ENCODE measurements at regions not wholly inside any gene's neighbourhood (a gene's known extent, or its start where the extent isn't known, plus 50 kb on each side); places are given as distances from the start of the nearest gene placed in this dataset.

- Mint-ChIP-seq H3K4me1 (no peaks in the 10 kb centered on the region), H3K9me3 (peaks cover 3 to 18% (median 15%) of the 10 kb centered on the region in 8 donors), H3K36me3 (no peaks in the 10 kb centered on the region), H3K4me3 (no peak overlapping the region), H3K27ac (no peak overlapping the region), H3K27me3 (no peaks in the 10 kb centered on the region)
- Histone ChIP-seq H3K4me1 (ENCODE audit: insufficient read depth, low read length) (no peaks in the 10 kb centered on the region), H3K27ac (ENCODE audit: low read depth, low read length) (no peak overlapping the region), H3K36me3 (ENCODE audit: insufficient read depth, low read length) (no peaks in the 10 kb centered on the region), H3K27me3 (ENCODE audit: insufficient read depth, low read length) (no peaks in the 10 kb centered on the region), H3K4me3 (ENCODE audit: low read length in 2 of 2) (no peak overlapping the region), H3K9me3 (ENCODE audit: control insufficient read depth in 1 of 2, low read length in 2 of 2) (no peaks in the 10 kb centered on the region)
- ChIA-PET CTCF (ENCODE audit: partially characterized antibody) (no interaction called here), POLR2A (ENCODE audit: partially characterized antibody) (no interaction called here)
- DNase-seq: no peak
- intact Hi-C loops (cut with micrococcal nuclease): no loop called here
Observed at GRCh38 chr7:52294942-52295341, 740.5 kb upstream of the POM121L12 start.

GRCh38 chr7:52289247-52289646, 746.2 kb upstream of the POM121L12 start:
- no peak overlapping the region for H3K27ac ChIP-seq (ENCODE audit: low read depth, low read length)
- Mint-ChIP-seq H3K4me1 (no peaks in the 10 kb centered on the region), H3K9me3 (peaks cover 2 to 14% (median 6%) of the 10 kb centered on the region in 8 donors), H3K4me3 (no peak overlapping the region), H3K27me3 (no peaks in the 10 kb centered on the region), H3K36me3 (no peaks in the 10 kb centered on the region), H3K27ac (no peak overlapping the region)
- POLR2A ChIA-PET (ENCODE audit: partially characterized antibody): no interaction called here
- H3K4me3 ChIP-seq (ENCODE audit: low read length in 2 of 2): no peak overlapping the region
- no peaks in the 10 kb centered on the region for H3K36me3 ChIP-seq (ENCODE audit: insufficient read depth, low read length)
- no peak for DNase-seq
- intact Hi-C loops (cut with micrococcal nuclease): no loop called here
- CTCF ChIA-PET (ENCODE audit: partially characterized antibody): no interaction called here
- no peaks in the 10 kb centered on the region for H3K9me3 ChIP-seq (ENCODE audit: control insufficient read depth in 1 of 2, low read length in 2 of 2)
- H3K4me1 ChIP-seq (ENCODE audit: insufficient read depth, low read length): no peaks in the 10 kb centered on the region
- no peaks in the 10 kb centered on the region for H3K27me3 ChIP-seq (ENCODE audit: insufficient read depth, low read length)

DNA sequence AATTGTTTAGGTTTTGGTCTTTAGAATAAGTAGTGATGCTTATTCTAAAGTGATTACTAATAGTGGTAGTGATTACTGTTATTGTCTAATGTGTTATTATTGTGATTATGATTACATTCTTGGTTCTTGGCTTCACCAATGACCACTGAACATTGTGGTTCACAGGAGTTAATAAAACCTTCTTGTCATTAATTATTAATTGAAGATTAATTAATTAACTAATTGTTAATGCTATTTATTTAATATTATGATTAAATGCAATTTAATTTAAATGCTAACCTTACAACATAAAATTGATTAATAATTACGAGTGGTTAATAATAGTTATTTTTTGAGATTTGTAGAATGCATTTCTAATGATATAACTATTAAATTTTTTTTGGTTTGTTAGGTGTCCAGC, 747.7 kb upstream of the POM121L12 start:
- Mint-ChIP-seq H3K27me3 (no peaks in the 10 kb centered on the region), H3K4me1 (no peaks in the 10 kb centered on the region), H3K27ac (no peak overlapping the region), H3K9me3 (peaks cover 0 to 11% (median 7%) of the 10 kb centered on the region in 8 donors), H3K4me3 (no peak overlapping the region), H3K36me3 (no peaks in the 10 kb centered on the region)
- CTCF ChIA-PET (ENCODE audit: partially characterized antibody): no interaction called here
- H3K9me3 ChIP-seq (ENCODE audit: control insufficient read depth in 1 of 2, low read length in 2 of 2): no peaks in the 10 kb centered on the region
- H3K27ac ChIP-seq (ENCODE audit: low read depth, low read length): no peak overlapping the region
- POLR2A ChIA-PET (ENCODE audit: partially characterized antibody): no interaction called here
- intact Hi-C loops (cut with micrococcal nuclease): no loop called here
- H3K27me3 ChIP-seq (ENCODE audit: insufficient read depth, low read length): no peaks in the 10 kb centered on the region
- no peaks in the 10 kb centered on the region for H3K36me3 ChIP-seq (ENCODE audit: insufficient read depth, low read length)
- H3K4me1 ChIP-seq (ENCODE audit: insufficient read depth, low read length): no peaks in the 10 kb centered on the region
- no peak for DNase-seq
- no peak overlapping the region for H3K4me3 ChIP-seq (ENCODE audit: low read length in 2 of 2)

DNA sequence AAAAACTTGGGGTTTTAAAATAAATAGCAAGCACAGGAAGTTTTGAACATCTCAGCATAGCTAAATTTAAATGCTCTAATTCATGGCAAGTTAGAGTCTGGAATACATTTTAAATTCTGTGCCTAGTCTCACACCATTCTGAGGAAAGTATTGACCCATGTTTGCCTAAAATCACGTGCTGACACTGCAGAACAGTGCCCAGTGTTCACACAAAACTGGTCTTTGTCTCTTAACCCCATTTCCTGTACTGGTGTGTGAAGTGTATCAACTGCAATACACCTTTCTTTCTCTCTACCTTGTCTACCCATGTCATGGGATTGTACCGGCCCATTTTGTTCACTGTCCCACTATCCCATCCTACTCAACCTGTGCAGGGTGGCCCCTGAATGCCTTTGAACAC, 749.7 kb upstream of the POM121L12 start:
- Mint-ChIP-seq H3K36me3 (no peaks in the 10 kb centered on the region), H3K27me3 (no peaks in the 10 kb centered on the region)
- intact Hi-C loops (cut with micrococcal nuclease): no loop called here

GRCh38 chr7:52283335-52283734, 752.1 kb upstream of the POM121L12 start:
- Histone ChIP-seq H3K4me3 (ENCODE audit: low read length in 2 of 2) (no peak overlapping the region), H3K36me3 (ENCODE audit: insufficient read depth, low read length) (no peaks in the 10 kb centered on the region), H3K9me3 (ENCODE audit: control insufficient read depth in 1 of 2, low read length in 2 of 2) (no peaks in the 10 kb centered on the region), H3K27ac (ENCODE audit: low read depth, low read length) (no peak overlapping the region), H3K27me3 (ENCODE audit: insufficient read depth, low read length) (no peaks in the 10 kb centered on the region), H3K4me1 (ENCODE audit: insufficient read depth, low read length) (no peaks in the 10 kb centered on the region)
- ChIA-PET POLR2A (ENCODE audit: partially characterized antibody) (no interaction called here), CTCF (ENCODE audit: partially characterized antibody) (no interaction called here)
- Mint-ChIP-seq H3K27me3 (no peaks in the 10 kb centered on the region), H3K27ac (no peak overlapping the region), H3K9me3 (peaks cover 0 to 21% (median 9%) of the 10 kb centered on the region in 8 donors), H3K4me3 (no peak overlapping the region), H3K36me3 (no peaks in the 10 kb centered on the region), H3K4me1 (no peaks in the 10 kb centered on the region)
- DNase-seq: no peak
- intact Hi-C loops (cut with micrococcal nuclease): no loop called here

More for the DNA sequence above, 749.7 kb upstream of the POM121L12 start:
- POLR2A ChIA-PET (ENCODE audit: partially characterized antibody): no interaction called here
- no peaks in the 10 kb centered on the region for H3K4me1 ChIP-seq (ENCODE audit: insufficient read depth, low read length)
- no peaks in the 10 kb centered on the region for H3K36me3 ChIP-seq (ENCODE audit: insufficient read depth, low read length)
- H3K4me3 ChIP-seq (ENCODE audit: low read length in 2 of 2): no peak overlapping the region
- H3K27ac Mint-ChIP-seq: no peak overlapping the region
- no peak for DNase-seq
- CTCF ChIA-PET (ENCODE audit: partially characterized antibody): no interaction called here
- no peak overlapping the region for H3K27ac ChIP-seq (ENCODE audit: low read depth, low read length)
- H3K4me3 Mint-ChIP-seq: no peak overlapping the region
- H3K9me3 ChIP-seq (ENCODE audit: control insufficient read depth in 1 of 2, low read length in 2 of 2): no peaks in the 10 kb centered on the region
- no peaks in the 10 kb centered on the region for H3K4me1 Mint-ChIP-seq
- no peaks in the 10 kb centered on the region for H3K27me3 ChIP-seq (ENCODE audit: insufficient read depth, low read length)
- peaks cover 0 to 14% (median 7%) of the 10 kb centered on the region in 8 donors for H3K9me3 Mint-ChIP-seq

DNA sequence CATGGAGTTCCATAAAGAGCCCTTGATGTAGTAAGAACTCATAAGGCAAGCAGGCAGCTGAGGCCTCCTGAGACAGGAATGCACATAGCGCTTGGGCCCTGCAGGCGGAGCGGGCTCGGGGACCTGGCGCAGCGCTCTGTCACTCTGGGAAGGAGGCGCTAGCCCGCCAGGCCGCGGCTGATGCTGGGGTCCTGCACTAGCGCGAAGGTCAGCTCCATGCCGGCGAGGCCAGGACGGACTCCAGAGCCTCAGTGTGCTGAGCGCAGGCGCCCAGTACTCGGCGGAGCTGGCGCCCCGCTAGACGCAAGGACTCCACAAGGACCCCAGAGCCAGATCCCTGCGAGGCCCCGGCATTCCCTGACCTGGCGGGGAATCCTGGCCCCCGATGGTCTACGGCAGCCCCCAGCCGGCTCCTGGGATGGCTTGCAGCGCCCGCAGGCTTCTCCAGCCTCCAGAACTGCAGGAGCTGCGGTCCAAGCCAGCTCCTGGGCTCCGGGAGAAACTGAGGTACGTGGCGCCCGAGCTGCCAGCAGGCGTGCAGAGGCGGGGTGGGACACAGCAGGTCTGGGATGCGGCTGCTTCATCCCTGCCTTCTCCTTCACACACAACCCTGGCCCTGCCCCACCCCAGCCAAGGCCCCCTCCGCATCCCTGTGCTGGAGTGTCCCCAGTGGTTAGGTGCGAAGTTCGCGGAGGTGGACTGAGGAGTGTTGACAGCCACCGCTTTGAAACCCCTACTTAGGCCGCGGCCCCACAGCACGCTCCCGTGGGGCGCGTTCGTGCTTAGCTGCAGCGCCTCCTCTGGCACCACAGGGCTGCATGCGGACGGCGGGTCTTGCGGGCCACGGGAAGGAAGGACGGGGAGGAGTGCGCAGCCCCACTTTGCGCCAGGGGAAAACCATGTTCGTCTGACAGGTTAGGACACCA, 761.5 kb upstream of the POM121L12 start:
- Mint-ChIP-seq H3K36me3 (no peaks in the 10 kb centered on the region), H3K4me3 (peak overlapping the region in 1 of 8 donors; percentile 30), H3K27me3 (no peaks in the 10 kb centered on the region), H3K4me1 (peaks cover 0 to 2% (median 0%) of the 10 kb centered on the region in 4 donors), H3K27ac (no peak overlapping the region), H3K9me3 (peaks cover 0 to 16% (median 9%) of the 10 kb centered on the region in 8 donors)
- no peak for DNase-seq
- intact Hi-C loops (cut with micrococcal nuclease): no loop called here
- no peaks in the 10 kb centered on the region for H3K36me3 ChIP-seq (ENCODE audit: insufficient read depth, low read length)
- ChIA-PET CTCF (ENCODE audit: partially characterized antibody) (no interaction called here), POLR2A (ENCODE audit: partially characterized antibody) (no interaction called here)
- no peaks in the 10 kb centered on the region for H3K9me3 ChIP-seq (ENCODE audit: control insufficient read depth in 1 of 2, low read length in 2 of 2)
- H3K4me1 ChIP-seq (ENCODE audit: insufficient read depth, low read length): no peaks in the 10 kb centered on the region
- no peak overlapping the region for H3K4me3 ChIP-seq (ENCODE audit: low read length in 2 of 2)
- no peaks in the 10 kb centered on the region for H3K27me3 ChIP-seq (ENCODE audit: insufficient read depth, low read length)
- H3K27ac ChIP-seq (ENCODE audit: low read depth, low read length): no peak overlapping the region

DNA sequence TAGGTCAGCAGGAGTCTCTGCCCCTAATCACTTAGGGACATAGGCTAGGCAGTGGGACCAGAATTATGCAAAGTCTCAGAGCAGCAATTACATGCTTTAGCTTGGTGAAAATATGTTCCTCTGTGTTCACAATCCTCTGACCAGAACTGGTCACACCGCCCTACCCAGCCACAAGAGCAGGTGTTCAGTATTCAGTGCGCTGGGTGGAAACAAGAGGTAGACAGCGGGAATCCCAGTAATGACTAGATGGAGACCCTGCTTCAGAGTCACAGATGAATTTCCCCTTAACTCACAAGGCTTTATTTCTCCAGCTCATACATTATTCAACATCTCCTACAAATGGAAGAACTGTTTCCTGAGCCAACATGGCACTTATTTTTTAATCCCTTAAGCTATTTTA, 763.7 kb upstream of the POM121L12 start:
- peaks cover 0 to 10% (median 6%) of the 10 kb centered on the region in 8 donors for H3K9me3 Mint-ChIP-seq
- Histone ChIP-seq H3K9me3 (ENCODE audit: control insufficient read depth in 1 of 2, low read length in 2 of 2) (no peaks in the 10 kb centered on the region), H3K36me3 (ENCODE audit: insufficient read depth, low read length) (no peaks in the 10 kb centered on the region), H3K27ac (ENCODE audit: low read depth, low read length) (no peak overlapping the region), H3K4me3 (ENCODE audit: low read length in 2 of 2) (no peak overlapping the region), H3K4me1 (ENCODE audit: insufficient read depth, low read length) (no peaks in the 10 kb centered on the region), H3K27me3 (ENCODE audit: insufficient read depth, low read length) (no peaks in the 10 kb centered on the region)
- intact Hi-C loops (cut with micrococcal nuclease): no loop called here
- ChIA-PET POLR2A (ENCODE audit: partially characterized antibody) (no interaction called here), CTCF (ENCODE audit: partially characterized antibody) (no interaction called here)
- H3K27me3 Mint-ChIP-seq: no peaks in the 10 kb centered on the region
- no peak overlapping the region for H3K4me3 Mint-ChIP-seq
- peaks cover 0 to 2% (median 0%) of the 10 kb centered on the region in 4 donors for H3K4me1 Mint-ChIP-seq
- H3K27ac Mint-ChIP-seq: no peak overlapping the region
- no peak for DNase-seq
- no peaks in the 10 kb centered on the region for H3K36me3 Mint-ChIP-seq

All from CD4-positive, alpha-beta memory T cell (primary cell).